Mesendoderm (in vitro differentiated cells): ENCODE measurements at regions not wholly inside any gene's neighbourhood (a gene's known extent, or its start where the extent isn't known, plus 50 kb on each side); places are given as distances from the start of the nearest gene placed in this dataset.

Experiments used
- DNase-seq: peaks from one replicate; pipeline ENCODE4 v3.0.0; 2013
- H2AK5ac ChIP-seq: 2 replicates; pipeline ENCODE4 v1.6.1; 2013; ENCODE audit warnings: low read length, inconsistent platforms
- H2BK120ac ChIP-seq: 2 replicates; pipeline ENCODE4 v1.6.1; 2013; ENCODE audit warnings: low read depth, mild to moderate bottlenecking, low read length, moderate library complexity, mixed read lengths
- H2BK15ac ChIP-seq: replicated peaks from 2 replicates; pipeline ENCODE4 v1.6.1; 2013; ENCODE audit warnings: low read depth, mild to moderate bottlenecking, moderate library complexity
- H2BK5ac ChIP-seq: 2 replicates; pipeline ENCODE4 v1.6.1; 2013; ENCODE audit warnings: low read length, inconsistent platforms
- H3K18ac ChIP-seq: 2 replicates; pipeline ENCODE4 v1.6.1; 2013; ENCODE audit warnings: mild to moderate bottlenecking, low read length, mixed read lengths
- H3K23ac ChIP-seq: one replicate; pipeline ENCODE4 v1.6.1; 2013; ENCODE audit warnings: low read length
- H3K27ac ChIP-seq: 2 replicates; pipeline ENCODE4 v1.5.1; 2013; ENCODE audit warnings: low read depth, mild to moderate bottlenecking, inconsistent platforms, low read length, moderate library complexity
- H3K27me3 ChIP-seq: 2 replicates; pipeline ENCODE4 v1.6.1; 2013; ENCODE audit warnings: low read length, control low read depth, mild to moderate bottlenecking, inconsistent platforms; ENCODE audit not compliant: insufficient read depth, poor library complexity
- H3K36me3 ChIP-seq: 2 replicates; pipeline ENCODE4 v1.6.1; 2013; ENCODE audit warnings: low read length, inconsistent platforms; ENCODE audit not compliant: control insufficient read depth, insufficient read depth
- H3K4ac ChIP-seq: one replicate; pipeline ENCODE4 v1.6.1; 2013; ENCODE audit warnings: low read depth, mild to moderate bottlenecking, low read length, moderate library complexity
- H3K4me1 ChIP-seq: 2 replicates; pipeline ENCODE4 v1.6.1; 2013; ENCODE audit warnings: low read depth, low read length, inconsistent platforms; ENCODE audit not compliant: control insufficient read depth
- H3K4me2 ChIP-seq: 2 replicates; pipeline ENCODE4 v1.6.1; 2013; ENCODE audit warnings: low read length
- H3K4me3 ChIP-seq: 2 replicates; pipeline ENCODE4 v1.5.1; 2013; ENCODE audit warnings: mild to moderate bottlenecking, low read length
- H3K56ac ChIP-seq: one replicate; pipeline ENCODE4 v1.6.1; 2013; ENCODE audit warnings: low read length
- H3K79me1 ChIP-seq: 2 replicates; pipeline ENCODE4 v1.6.1; 2013; ENCODE audit warnings: low read length, inconsistent platforms
- H3K79me2 ChIP-seq: 2 replicates; pipeline ENCODE4 v1.6.1; 2013; ENCODE audit warnings: mild to moderate bottlenecking, low read length; ENCODE audit not compliant: control insufficient read depth, insufficient read depth
- H3K9ac ChIP-seq: 2 replicates; pipeline ENCODE4 v1.6.1; 2013; ENCODE audit warnings: low read length, inconsistent platforms
- H4K5ac ChIP-seq: one replicate; pipeline ENCODE4 v1.6.1; 2013; ENCODE audit warnings: low read length
- H4K8ac ChIP-seq: one replicate; pipeline ENCODE4 v1.6.1; 2013; ENCODE audit warnings: low read depth, mild to moderate bottlenecking, control low read depth, low read length, moderate library complexity
- WGBS: extraction: QIAGEN DNeasy Blood & Tissue Kit; methylation state at CpG from one replicate; pipeline ENCODE4 v1.1.7; 2013; ENCODE audit warnings: low lambda C conversion rate, missing lambda C conversion rate; ENCODE audit not compliant: insufficient coverage; ENCODE audit errors: extremely low coverage; 5-methylcytosine and 5-hydroxymethylcytosine counted together

DNA sequence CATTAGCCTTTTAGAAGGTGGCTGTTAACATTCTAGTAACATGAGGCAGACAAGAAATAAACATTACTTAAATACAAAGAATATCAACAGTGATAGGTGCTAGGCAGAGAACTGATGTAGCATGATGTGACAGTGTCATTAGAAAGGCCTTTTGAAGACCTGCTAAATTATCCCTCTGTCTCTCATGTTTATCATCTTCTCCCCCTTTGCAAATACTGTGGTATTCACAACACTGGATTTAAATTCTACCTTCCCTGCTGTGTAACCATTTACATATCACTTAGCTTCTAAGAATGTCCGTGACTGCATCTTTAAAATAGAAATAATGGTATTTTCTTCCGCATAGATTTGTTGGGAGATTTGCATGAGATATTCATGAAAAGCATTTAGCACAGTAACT lies 74.4 kb upstream of the CLEC14A start:
- no peak overlapping the region for H4K5ac ChIP-seq
- H3K79me1 ChIP-seq, result no peaks in the 10 kb centered on the region
- no peaks in the 10 kb centered on the region for H3K4me1 ChIP-seq
- H3K23ac ChIP-seq, result no peak overlapping the region
- no peak overlapping the region for H3K18ac ChIP-seq
- no peak overlapping the region for H3K4me3 ChIP-seq
- H2BK5ac ChIP-seq, result no peak overlapping the region
- H3K9ac ChIP-seq, result no peak overlapping the region
- H3K79me2 ChIP-seq, result no peaks in the 10 kb centered on the region
- H3K4ac ChIP-seq, result no peak overlapping the region
- DNase-seq, result peak; percentile 70
- no CpG with 5 or more reads among the region's 2 CpGs for WGBS
- H3K27me3 ChIP-seq, result no peaks in the 10 kb centered on the region
- no peak overlapping the region for H3K4me2 ChIP-seq
- H2AK5ac ChIP-seq, result no peak overlapping the region
- H2BK15ac ChIP-seq, result no peak overlapping the region
- H3K27ac ChIP-seq, result peak overlapping the region; percentile 45
- no peak overlapping the region for H3K56ac ChIP-seq
- H3K36me3 ChIP-seq, result no peaks in the 10 kb centered on the region
- H4K8ac ChIP-seq, result no peak overlapping the region
- H2BK120ac ChIP-seq, result no peak overlapping the region

DNA sequence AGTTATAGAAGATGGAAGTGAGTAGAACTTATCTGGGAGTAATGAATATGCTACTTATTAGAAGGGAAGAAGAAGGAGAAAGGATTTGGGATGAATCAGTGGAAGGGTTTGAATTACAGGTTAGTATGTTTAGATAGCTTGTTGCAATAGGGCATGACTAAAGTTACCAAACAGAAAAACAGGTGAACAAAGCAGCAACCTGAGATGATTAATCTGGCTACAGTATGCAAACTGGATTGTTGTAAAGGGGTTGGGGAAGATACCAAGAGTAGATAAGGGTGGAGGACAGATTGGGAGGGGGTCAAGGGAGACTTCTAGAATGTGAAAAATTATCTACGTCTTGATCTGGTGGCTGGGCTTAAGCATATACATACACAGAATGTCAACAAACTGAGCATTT lies 73.4 kb upstream of the CLEC14A start:
- Histone ChIP-seq H3K4me1 (no peaks in the 10 kb centered on the region), H3K79me1 (no peaks in the 10 kb centered on the region), H3K4me2 (no peak overlapping the region), H2BK5ac (no peak overlapping the region), H3K36me3 (no peaks in the 10 kb centered on the region), H3K9ac (no peak overlapping the region), H3K18ac (no peak overlapping the region), H4K5ac (no peak overlapping the region), H3K79me2 (no peaks in the 10 kb centered on the region), H3K27me3 (no peaks in the 10 kb centered on the region), H3K4me3 (no peak overlapping the region), H3K56ac (no peak overlapping the region), H3K23ac (no peak overlapping the region), H2BK15ac (no peak overlapping the region), H3K27ac (no peak overlapping the region), H3K4ac (no peak overlapping the region), H2BK120ac (no peak overlapping the region), H4K8ac (no peak overlapping the region), H2AK5ac (no peak overlapping the region)
- DNase-seq, result peak; percentile 10
- WGBS, result no CpG with 5 or more reads among the region's 1 CpG

DNA sequence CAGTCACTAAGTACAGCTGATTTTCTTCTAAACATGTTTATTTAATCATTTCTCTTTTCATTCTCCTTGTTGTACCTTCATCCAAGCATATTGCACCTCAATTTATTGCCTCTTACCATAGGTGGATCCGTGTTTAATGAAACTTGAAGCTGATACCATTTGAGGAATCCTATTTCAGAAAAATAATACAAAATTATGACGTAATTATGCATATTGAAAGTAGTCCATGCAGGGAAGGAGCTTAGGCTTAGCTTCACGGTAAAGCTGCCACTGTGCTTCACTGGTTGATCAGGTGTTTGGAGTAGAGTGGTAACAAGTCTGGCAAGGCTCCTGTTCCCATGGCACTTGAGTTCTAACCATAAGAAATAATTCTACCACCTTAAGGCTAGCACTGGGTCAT lies 61.0 kb upstream of the CLEC14A start:
- no peak overlapping the region for H2BK15ac ChIP-seq
- no peaks in the 10 kb centered on the region for H3K27me3 ChIP-seq
- H3K56ac ChIP-seq, result no peak overlapping the region
- H3K79me1 ChIP-seq, result no peaks in the 10 kb centered on the region
- H3K18ac ChIP-seq, result no peak overlapping the region
- H4K5ac ChIP-seq, result no peak overlapping the region
- no peak overlapping the region for H4K8ac ChIP-seq
- WGBS, result no CpG with 5 or more reads among the region's 3 CpGs
- DNase-seq, result no peak
- H3K9ac ChIP-seq, result no peak overlapping the region
- H3K36me3 ChIP-seq, result no peaks in the 10 kb centered on the region
- no peak overlapping the region for H2BK5ac ChIP-seq
- H3K4ac ChIP-seq, result no peak overlapping the region
- no peak overlapping the region for H3K4me2 ChIP-seq
- H3K4me3 ChIP-seq, result no peak overlapping the region
- H3K23ac ChIP-seq, result no peak overlapping the region
- no peaks in the 10 kb centered on the region for H3K79me2 ChIP-seq
- no peak overlapping the region for H2BK120ac ChIP-seq
- no peaks in the 10 kb centered on the region for H3K4me1 ChIP-seq
- no peak overlapping the region for H2AK5ac ChIP-seq
- H3K27ac ChIP-seq, result no peak overlapping the region

DNA sequence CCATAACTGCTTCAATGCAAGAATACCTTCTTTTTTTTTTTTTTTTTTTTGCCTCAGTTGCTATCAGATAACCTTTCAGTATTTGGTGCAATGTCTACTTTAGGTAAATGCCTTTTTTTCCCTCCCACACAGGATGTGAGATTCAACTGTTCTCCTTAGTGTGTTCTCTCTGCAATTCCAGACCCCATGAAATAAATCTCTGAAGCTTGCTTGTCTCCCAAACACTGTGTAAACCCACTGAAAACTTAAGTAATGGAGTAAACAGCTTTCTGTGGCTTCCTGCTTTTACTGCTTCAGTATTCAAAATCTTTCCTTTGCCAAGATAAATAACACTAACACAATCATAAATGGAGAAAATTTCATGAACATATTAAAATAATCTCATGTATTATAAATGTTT lies 55.8 kb upstream of the CLEC14A start:
- Histone ChIP-seq H4K5ac (no peak overlapping the region), H3K4me1 (peaks cover 3% of the 10 kb centered on the region), H3K27me3 (no peaks in the 10 kb centered on the region), H3K18ac (no peak overlapping the region), H3K79me1 (no peaks in the 10 kb centered on the region), H3K4ac (no peak overlapping the region), H3K9ac (no peak overlapping the region), H2BK15ac (no peak overlapping the region), H4K8ac (no peak overlapping the region), H3K27ac (no peak overlapping the region), H3K23ac (no peak overlapping the region), H3K4me2 (no peak overlapping the region), H3K56ac (no peak overlapping the region), H2AK5ac (no peak overlapping the region), H2BK5ac (no peak overlapping the region), H3K36me3 (no peaks in the 10 kb centered on the region), H2BK120ac (no peak overlapping the region), H3K79me2 (no peaks in the 10 kb centered on the region), H3K4me3 (no peak overlapping the region)
- DNase-seq, result no peak

DNA sequence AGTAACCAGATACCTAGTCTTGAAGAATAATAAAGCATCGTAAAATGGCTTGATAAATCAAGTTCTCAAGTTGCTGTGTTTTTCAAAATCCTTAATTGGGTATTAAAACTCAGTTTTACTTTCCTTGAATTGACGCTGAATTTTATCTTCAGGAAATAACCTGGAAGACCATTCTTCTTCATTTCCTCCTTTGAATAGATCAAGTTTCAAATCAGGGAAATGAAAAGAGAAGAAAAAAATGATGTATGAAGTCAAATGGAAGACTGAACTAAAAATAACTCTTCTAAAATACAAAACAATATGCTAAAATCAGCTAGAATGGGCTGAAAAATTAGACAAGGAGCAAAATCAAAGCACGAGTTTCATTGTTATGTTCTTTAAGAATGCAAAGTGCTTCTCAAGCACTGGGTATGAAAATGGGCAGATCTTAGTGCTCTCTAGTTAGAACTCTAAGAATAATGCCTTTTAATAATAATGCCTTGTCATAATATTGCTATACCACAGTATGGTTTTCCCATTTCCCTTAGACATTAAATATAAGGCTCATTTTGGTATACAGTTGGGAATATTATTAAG lies 54.6 kb upstream of the CLEC14A start:
- Histone ChIP-seq H4K8ac (no peak overlapping the region), H3K36me3 (no peaks in the 10 kb centered on the region), H3K27me3 (no peaks in the 10 kb centered on the region), H2AK5ac (no peak overlapping the region), H3K4me3 (no peak overlapping the region), H3K4ac (no peak overlapping the region), H3K9ac (no peak overlapping the region), H3K18ac (no peak overlapping the region), H3K23ac (no peak overlapping the region), H3K27ac (no peak overlapping the region), H3K79me1 (no peaks in the 10 kb centered on the region), H4K5ac (no peak overlapping the region), H3K4me2 (no peak overlapping the region), H3K4me1 (peaks cover 3% of the 10 kb centered on the region), H2BK15ac (no peak overlapping the region), H2BK120ac (no peak overlapping the region), H3K56ac (no peak overlapping the region), H2BK5ac (no peak overlapping the region), H3K79me2 (no peaks in the 10 kb centered on the region)
- no CpG with 5 or more reads among the region's 3 CpGs for WGBS
- no peak for DNase-seq

DNA sequence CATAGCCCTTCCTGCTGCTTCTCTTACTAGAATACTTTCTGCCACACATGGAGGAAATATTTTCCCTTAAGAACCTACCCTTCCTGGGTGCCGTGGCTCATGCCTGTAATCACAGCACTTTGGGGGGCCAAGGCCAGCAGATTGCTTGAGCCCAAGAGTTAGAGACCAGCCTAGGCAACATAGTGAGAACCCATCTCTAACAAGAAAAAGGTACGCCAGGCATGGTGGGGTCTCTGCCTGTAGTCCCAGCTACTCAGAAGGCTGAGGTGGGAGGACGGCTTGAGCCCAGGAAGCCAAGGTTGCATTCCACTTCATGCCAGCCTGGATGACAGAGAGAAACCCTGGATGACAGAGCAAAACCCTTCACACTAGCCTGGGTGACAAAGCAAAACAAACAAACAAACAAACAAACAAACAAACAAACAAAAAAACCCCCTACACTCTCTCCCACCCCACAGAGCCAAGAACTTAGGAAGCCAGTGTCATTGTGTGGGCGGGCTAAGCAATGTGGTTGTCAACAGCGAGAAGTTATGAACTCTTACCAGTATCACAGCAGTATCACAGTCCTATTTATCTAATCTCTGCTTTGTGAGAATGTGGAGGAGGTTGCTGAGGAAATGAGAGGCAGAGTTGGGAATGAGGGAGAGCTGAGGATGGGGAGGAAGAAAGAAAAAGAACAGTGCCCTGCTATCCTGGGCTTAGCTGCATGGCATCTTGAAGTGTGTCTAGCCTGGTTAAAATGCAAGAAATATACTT lies 53.8 kb upstream of the CLEC14A start:
- Histone ChIP-seq H3K23ac (no peak overlapping the region), H4K8ac (no peak overlapping the region), H3K4me2 (no peak overlapping the region), H3K4ac (no peak overlapping the region), H3K36me3 (no peaks in the 10 kb centered on the region), H2BK15ac (no peak overlapping the region), H2AK5ac (no peak overlapping the region), H4K5ac (no peak overlapping the region), H3K9ac (no peak overlapping the region), H2BK5ac (no peak overlapping the region), H3K56ac (no peak overlapping the region), H3K18ac (no peak overlapping the region), H3K27me3 (no peaks in the 10 kb centered on the region), H3K27ac (no peak overlapping the region), H3K79me1 (no peaks in the 10 kb centered on the region), H3K4me1 (peaks cover 3% of the 10 kb centered on the region), H2BK120ac (no peak overlapping the region), H3K4me3 (no peak overlapping the region), H3K79me2 (no peaks in the 10 kb centered on the region)
- peak; percentile 70 for DNase-seq
- no CpG with 5 or more reads among the region's 5 CpGs for whole genome bisulfite sequencing
